ENCODE measurements at regions not wholly inside any gene's neighbourhood (a gene's known extent, or its start where the extent isn't known, plus 50 kb on each side); places are given as distances from the start of the nearest gene placed in this dataset.

DNA sequence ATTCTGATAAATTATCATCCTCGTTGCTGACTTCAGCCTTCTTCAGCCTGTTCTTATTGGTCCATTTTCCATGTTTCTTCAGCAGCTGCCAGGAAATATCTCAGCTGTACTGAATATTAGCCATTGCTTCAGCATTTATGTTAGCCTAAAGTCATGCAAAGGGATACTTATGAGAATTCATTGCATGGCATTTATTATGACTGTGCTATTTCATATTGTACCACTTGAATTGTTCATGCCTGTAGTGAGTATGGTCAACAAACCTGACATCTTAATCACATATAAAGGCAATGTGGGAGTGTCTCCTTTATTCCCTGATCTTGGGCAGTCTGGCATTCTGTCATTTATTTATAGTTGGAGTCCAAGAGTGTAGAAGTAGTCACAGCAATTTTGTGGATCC lies 193.4 kb upstream of the SLC35B3 start:
- TF ChIP-seq, protein P1, sequence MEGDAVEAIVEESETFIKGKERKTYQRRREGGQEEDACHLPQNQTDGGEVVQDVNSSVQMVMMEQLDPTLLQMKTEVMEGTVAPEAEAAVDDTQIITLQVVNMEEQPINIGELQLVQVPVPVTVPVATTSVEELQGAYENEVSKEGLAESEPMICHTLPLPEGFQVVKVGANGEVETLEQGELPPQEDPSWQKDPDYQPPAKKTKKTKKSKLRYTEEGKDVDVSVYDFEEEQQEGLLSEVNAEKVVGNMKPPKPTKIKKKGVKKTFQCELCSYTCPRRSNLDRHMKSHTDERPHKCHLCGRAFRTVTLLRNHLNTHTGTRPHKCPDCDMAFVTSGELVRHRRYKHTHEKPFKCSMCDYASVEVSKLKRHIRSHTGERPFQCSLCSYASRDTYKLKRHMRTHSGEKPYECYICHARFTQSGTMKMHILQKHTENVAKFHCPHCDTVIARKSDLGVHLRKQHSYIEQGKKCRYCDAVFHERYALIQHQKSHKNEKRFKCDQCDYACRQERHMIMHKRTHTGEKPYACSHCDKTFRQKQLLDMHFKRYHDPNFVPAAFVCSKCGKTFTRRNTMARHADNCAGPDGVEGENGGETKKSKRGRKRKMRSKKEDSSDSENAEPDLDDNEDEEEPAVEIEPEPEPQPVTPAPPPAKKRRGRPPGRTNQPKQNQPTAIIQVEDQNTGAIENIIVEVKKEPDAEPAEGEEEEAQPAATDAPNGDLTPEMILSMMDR (conservative IDR thresholded peaks at IDR 0.05) = no peak
- H3K27me3 Mint-ChIP-seq (ENCODE audit: insufficient read depth) = no peaks in the 10 kb centered on the region

DNA sequence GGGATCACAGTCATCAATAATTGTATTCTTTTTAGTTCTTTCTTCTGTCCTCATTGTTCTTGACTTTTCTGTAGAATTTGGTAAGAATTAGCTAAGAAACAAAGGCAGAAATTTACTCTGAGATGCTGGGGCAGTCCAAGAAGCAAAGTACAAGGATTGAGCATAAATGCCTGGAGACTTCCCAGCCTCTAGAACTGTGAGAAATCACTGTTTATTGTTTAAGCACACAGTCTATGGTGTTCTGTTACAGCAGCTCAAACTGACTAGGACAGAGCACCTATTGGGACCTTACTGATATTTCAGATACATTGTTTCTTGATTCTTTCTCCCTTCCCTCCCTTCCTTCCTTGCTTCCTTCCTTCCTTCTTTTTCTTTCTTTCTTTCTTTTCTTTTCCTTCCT lies 192.7 kb upstream of the SLC35B3 start:
- H3K27me3 Mint-ChIP-seq (ENCODE audit: insufficient read depth) = no peaks in the 10 kb centered on the region
- no peak overlapping the region for H3K27ac Mint-ChIP-seq
- H3K9me3 ChIP-seq (ENCODE audit: control insufficient read depth, low read length) = no peaks in the 10 kb centered on the region

More for the DNA sequence above, 193.4 kb upstream of the SLC35B3 start:
- Histone ChIP-seq H3K27ac (ENCODE audit: low read depth, low read length) (no peak overlapping the region), H3K27me3 (ENCODE audit: control insufficient read depth, insufficient read depth, low read length, poor library complexity, severe bottlenecking) (no peaks in the 10 kb centered on the region), H3K9ac (ENCODE audit: extremely low read depth, low read length, poor library complexity, severe bottlenecking) (no peak overlapping the region), H3K36me3 (ENCODE audit: control insufficient read depth, insufficient read depth, low read length) (no peaks in the 10 kb centered on the region), H3K4me1 (ENCODE audit: control insufficient read depth, insufficient read depth, low read length) (no peaks in the 10 kb centered on the region), H3K4me3 (ENCODE audit: low read length) (no peak overlapping the region), H3K9me3 (ENCODE audit: control insufficient read depth, low read length) (peaks cover 1% of the 10 kb centered on the region)
- H3K9me3 Mint-ChIP-seq = no peaks in the 10 kb centered on the region
- no peak for DNase-seq
- no peaks in the 10 kb centered on the region for H3K36me3 Mint-ChIP-seq (ENCODE audit: low read depth)
- no peak overlapping the region for H3K4me3 Mint-ChIP-seq
- no peak overlapping the region for H3K27ac Mint-ChIP-seq
- no peaks in the 10 kb centered on the region for H3K4me1 Mint-ChIP-seq
- 88% methylated on average over 1 of the region's 1 CpG for WGBS, 2 experiments (ENCODE audit: insufficient coverage in 1 of 2, insufficient read length in 1 of 2)

DNA sequence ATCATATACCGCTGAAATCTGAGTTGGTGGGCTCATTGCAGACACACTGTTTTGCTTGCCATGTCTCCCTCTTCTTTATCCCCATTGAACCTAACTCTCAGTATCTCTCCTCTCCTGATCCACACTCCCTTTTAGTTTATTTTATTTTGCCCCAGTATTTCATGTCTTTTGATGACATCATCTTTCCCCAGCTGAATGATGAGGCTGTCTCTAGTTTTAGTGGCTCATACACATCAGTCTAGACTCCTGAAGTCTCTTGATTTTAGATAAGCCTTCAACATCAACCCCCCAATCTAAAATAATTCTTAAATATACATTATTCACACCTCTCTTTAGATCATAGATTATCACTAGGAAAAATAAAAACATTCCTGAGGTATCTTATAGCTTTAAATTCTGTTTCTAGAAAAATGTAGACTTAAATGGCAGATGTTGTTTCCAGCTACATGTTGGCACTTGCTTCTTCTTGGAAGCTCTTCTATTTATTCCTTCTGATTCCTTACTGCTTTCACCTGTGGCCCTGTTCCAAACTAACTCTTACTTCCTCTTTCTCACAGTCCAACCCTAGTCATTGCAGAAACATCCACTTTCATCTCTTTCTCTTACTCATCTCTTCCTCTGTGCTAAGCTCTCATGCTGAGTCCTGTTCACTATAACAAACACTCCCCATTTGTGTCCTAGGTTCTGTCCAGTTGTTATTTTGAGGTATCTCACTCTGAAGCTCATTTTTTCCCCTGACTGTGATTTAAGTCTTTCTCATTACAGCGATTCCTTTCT lies 191.9 kb upstream of the SLC35B3 start:
- no peak overlapping the region for H3K4me3 ChIP-seq (ENCODE audit: low read length)
- TF ChIP-seq, protein P1 (conservative IDR thresholded peaks at IDR 0.05) = no peak
- no peaks in the 10 kb centered on the region for H3K36me3 ChIP-seq (ENCODE audit: control insufficient read depth, insufficient read depth, low read length)
- no peak overlapping the region for H3K27ac Mint-ChIP-seq
- H3K9me3 Mint-ChIP-seq = no peaks in the 10 kb centered on the region
- H3K27ac ChIP-seq (ENCODE audit: low read depth, low read length) = no peak overlapping the region
- H3K9me3 ChIP-seq (ENCODE audit: control insufficient read depth, low read length) = no peaks in the 10 kb centered on the region
- no peak overlapping the region for H3K9ac ChIP-seq (ENCODE audit: extremely low read depth, low read length, poor library complexity, severe bottlenecking)
- H3K27me3 Mint-ChIP-seq (ENCODE audit: insufficient read depth) = no peaks in the 10 kb centered on the region
- no peak for DNase-seq
- H3K36me3 Mint-ChIP-seq (ENCODE audit: low read depth) = no peaks in the 10 kb centered on the region
- H3K4me3 Mint-ChIP-seq = no peak overlapping the region
- H3K4me1 ChIP-seq (ENCODE audit: control insufficient read depth, insufficient read depth, low read length) = no peaks in the 10 kb centered on the region
- no peaks in the 10 kb centered on the region for H3K27me3 ChIP-seq (ENCODE audit: control insufficient read depth, insufficient read depth, low read length, poor library complexity, severe bottlenecking)
- WGBS, 2 experiments (ENCODE audit: insufficient coverage in 1 of 2, insufficient read length in 1 of 2) = 90 to 95% methylated on average over 2 of the region's 2 CpGs
- no peaks in the 10 kb centered on the region for H3K4me1 Mint-ChIP-seq

More for the DNA sequence above, 192.7 kb upstream of the SLC35B3 start:
- Histone ChIP-seq H3K9ac (ENCODE audit: extremely low read depth, low read length, poor library complexity, severe bottlenecking) (no peak overlapping the region), H3K27ac (ENCODE audit: low read depth, low read length) (no peak overlapping the region), H3K27me3 (ENCODE audit: control insufficient read depth, insufficient read depth, low read length, poor library complexity, severe bottlenecking) (no peaks in the 10 kb centered on the region), H3K36me3 (ENCODE audit: control insufficient read depth, insufficient read depth, low read length) (no peaks in the 10 kb centered on the region), H3K4me1 (ENCODE audit: control insufficient read depth, insufficient read depth, low read length) (no peaks in the 10 kb centered on the region), H3K4me3 (ENCODE audit: low read length) (no peak overlapping the region)
- Mint-ChIP-seq H3K9me3 (no peaks in the 10 kb centered on the region), H3K4me3 (no peak overlapping the region), H3K36me3 (ENCODE audit: low read depth) (no peaks in the 10 kb centered on the region), H3K4me1 (no peaks in the 10 kb centered on the region)
- no peak for DNase-seq
- TF ChIP-seq, protein P1 (conservative IDR thresholded peaks at IDR 0.05) = no peak

Data from endodermal cell (in vitro differentiated cells).